OCI-LY3 (cell line): ENCODE measurements at regions not wholly inside any gene's neighbourhood (a gene's known extent, or its start where the extent isn't known, plus 50 kb on each side); places are given as distances from the start of the nearest gene placed in this dataset.

ENCODE experiments used
- CTCF ChIP-seq: fragments of 200-600, 300-600 bp; sonication (generic); IDR thresholded peaks from 2 replicates; pipeline ENCODE4 v1.5.1; 2014; ENCODE audit warnings: antibody characterized with exemption, low read length, low read depth
- EZH2phosphoT487 ChIP-seq: fragments of 200-600 bp; shearing (Covaris generic); IDR thresholded peaks from 2 replicates; pipeline ENCODE4 v1.6.1; 2018; ENCODE audit warnings: antibody characterized with exemption, mixed run types, low read depth

DNA sequence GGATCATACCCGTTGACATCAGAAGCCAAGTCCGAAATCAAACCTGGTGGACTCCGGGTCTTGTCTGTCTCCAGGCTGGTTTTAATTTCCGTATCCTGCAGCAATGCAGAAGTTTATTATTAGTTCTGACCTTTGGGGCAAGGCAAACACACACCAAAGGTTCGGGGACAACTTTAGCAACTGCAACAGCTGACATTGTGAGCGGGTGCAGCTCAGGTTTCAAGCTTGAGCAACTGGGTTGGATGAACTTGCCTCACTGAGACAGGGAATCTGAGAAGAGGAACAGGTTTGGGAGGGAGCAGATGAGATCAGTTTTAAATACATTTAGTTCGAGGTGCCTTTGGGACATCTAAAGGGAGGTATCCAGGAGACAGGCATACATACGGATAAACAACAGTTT, 110.7 kb downstream of the GNL3L start:
- TF ChIP-seq CTCF (no peak), EZH2phosphoT487 (no peak)
